ENCODE measurements at regions not wholly inside any gene's neighbourhood (a gene's known extent, or its start where the extent isn't known, plus 50 kb on each side); places are given as distances from the start of the nearest gene placed in this dataset.
"Not testable (repeated sequence)": the region's sequence is repeated elsewhere in the genome, so short reads cannot be mapped to it uniquely, and the experiment has no call there.

- not testable (repeated sequence) for H3K36me3 ChIP-seq, DNase-seq, H3K4me3 ChIP-seq, H3K9me3 ChIP-seq, H3K27me3 ChIP-seq
Measured at GRCh38 chr2:110339126-110339525, 126.8 kb upstream of the MTLN start.

- DNase-seq, H3K9me3 ChIP-seq, H3K27me3 ChIP-seq, H3K36me3 ChIP-seq, H3K4me3 ChIP-seq: not testable (repeated sequence)
Measured at GRCh38 chr2:110338277-110339003, 126.1 kb upstream of the MTLN start.

- not testable (repeated sequence) for H3K27me3 ChIP-seq, H3K4me3 ChIP-seq, DNase-seq
Measured at GRCh38 chr2:110336071-110336470, 123.7 kb upstream of the MTLN start.

GRCh38 chr2:110335415-110336049 lies 123.2 kb upstream of the MTLN start:
- H3K4me3 ChIP-seq, H3K36me3 ChIP-seq, H3K9me3 ChIP-seq, H3K27me3 ChIP-seq, DNase-seq: not testable (repeated sequence)

More at GRCh38 chr2:110336071-110336470, 123.7 kb upstream of the MTLN start:
- H3K9me3 ChIP-seq, H3K36me3 ChIP-seq: not testable (repeated sequence)

GRCh38 chr2:110333114-110334095 lies 121.1 kb upstream of the MTLN start:
- H3K36me3 ChIP-seq, DNase-seq, H3K27me3 ChIP-seq, H3K4me3 ChIP-seq, H3K9me3 ChIP-seq: not testable (repeated sequence)

- not testable (repeated sequence) for H3K4me3 ChIP-seq, H3K9me3 ChIP-seq
Measured at GRCh38 chr2:110331625-110332024, 119.3 kb upstream of the MTLN start.

GRCh38 chr2:110329760-110330159 lies 117.4 kb upstream of the MTLN start:
- H3K4me3 ChIP-seq, DNase-seq, H3K36me3 ChIP-seq, H3K27me3 ChIP-seq, H3K9me3 ChIP-seq: not testable (repeated sequence)

More at GRCh38 chr2:110331625-110332024, 119.3 kb upstream of the MTLN start:
- not testable (repeated sequence) for H3K36me3 ChIP-seq, DNase-seq, H3K27me3 ChIP-seq

GRCh38 chr2:110329158-110329557 lies 116.8 kb upstream of the MTLN start:
- not testable (repeated sequence) for DNase-seq, H3K9me3 ChIP-seq, H3K27me3 ChIP-seq, H3K4me3 ChIP-seq, H3K36me3 ChIP-seq

GRCh38 chr2:110328677-110329076 lies 116.3 kb upstream of the MTLN start:
- not testable (repeated sequence) for H3K27me3 ChIP-seq, H3K36me3 ChIP-seq, DNase-seq, H3K4me3 ChIP-seq, H3K9me3 ChIP-seq

- H3K4me3 ChIP-seq, H3K36me3 ChIP-seq, H3K27me3 ChIP-seq, H3K9me3 ChIP-seq, DNase-seq: not testable (repeated sequence)
Measured at GRCh38 chr2:110323832-110324231, 111.5 kb upstream of the MTLN start.

GRCh38 chr2:110322535-110322934 lies 110.2 kb upstream of the MTLN start:
- H3K36me3 ChIP-seq, H3K9me3 ChIP-seq, DNase-seq, H3K4me3 ChIP-seq, H3K27me3 ChIP-seq: not testable (repeated sequence)

GRCh38 chr2:110320834-110321563 lies 108.7 kb upstream of the MTLN start:
- H3K27me3 ChIP-seq, H3K36me3 ChIP-seq, H3K9me3 ChIP-seq, DNase-seq, H3K4me3 ChIP-seq: not testable (repeated sequence)

- H3K4me3 ChIP-seq, H3K9me3 ChIP-seq, H3K36me3 ChIP-seq, DNase-seq, H3K27me3 ChIP-seq: not testable (repeated sequence)
Measured at GRCh38 chr2:110318898-110319297, 106.6 kb upstream of the MTLN start.

- H3K36me3 ChIP-seq, H3K9me3 ChIP-seq, H3K27me3 ChIP-seq, DNase-seq, H3K4me3 ChIP-seq: not testable (repeated sequence)
Measured at GRCh38 chr2:110317377-110317776, 105.0 kb upstream of the MTLN start.

- not testable (repeated sequence) for DNase-seq
Measured at GRCh38 chr2:110316051-110316865, 103.9 kb upstream of the MTLN start.

More at GRCh38 chr2:110316051-110316865, 103.9 kb upstream of the MTLN start:
- H3K4me3 ChIP-seq, H3K27me3 ChIP-seq, H3K36me3 ChIP-seq, H3K9me3 ChIP-seq: not testable (repeated sequence)
